ENCODE measurements at regions not wholly inside any gene's neighbourhood (a gene's known extent, or its start where the extent isn't known, plus 50 kb on each side); places are given as distances from the start of the nearest gene placed in this dataset.

DNA sequence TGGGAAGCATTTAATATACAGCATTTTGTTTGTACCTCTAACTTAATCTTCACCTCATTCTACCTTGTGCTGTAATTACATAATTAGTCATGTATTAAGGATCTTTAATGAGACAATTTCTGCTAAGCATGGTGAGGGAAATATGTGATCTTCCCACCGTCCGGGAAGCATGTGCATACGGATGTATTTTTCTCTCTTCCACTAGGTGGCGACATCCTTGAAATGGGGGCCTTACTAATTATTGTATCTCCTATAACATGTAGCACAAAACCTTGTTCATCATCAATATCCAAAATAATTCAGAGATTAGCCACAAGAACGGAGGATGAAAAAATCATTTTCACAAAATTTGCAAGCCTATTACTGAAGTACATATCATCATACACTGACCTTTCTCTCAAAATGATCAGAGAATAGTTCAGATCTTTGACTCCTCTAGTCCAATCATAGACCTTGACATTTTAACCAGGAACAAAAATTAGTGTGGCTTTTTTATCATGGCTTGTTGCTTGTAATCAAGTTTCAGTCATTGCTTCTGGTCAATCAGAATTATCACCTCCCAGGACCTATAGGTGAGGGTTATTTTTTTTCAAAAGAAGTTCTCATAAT, 148.9 kb upstream of the GBE1 start (continued):
- TF ChIP-seq, protein P1, sequence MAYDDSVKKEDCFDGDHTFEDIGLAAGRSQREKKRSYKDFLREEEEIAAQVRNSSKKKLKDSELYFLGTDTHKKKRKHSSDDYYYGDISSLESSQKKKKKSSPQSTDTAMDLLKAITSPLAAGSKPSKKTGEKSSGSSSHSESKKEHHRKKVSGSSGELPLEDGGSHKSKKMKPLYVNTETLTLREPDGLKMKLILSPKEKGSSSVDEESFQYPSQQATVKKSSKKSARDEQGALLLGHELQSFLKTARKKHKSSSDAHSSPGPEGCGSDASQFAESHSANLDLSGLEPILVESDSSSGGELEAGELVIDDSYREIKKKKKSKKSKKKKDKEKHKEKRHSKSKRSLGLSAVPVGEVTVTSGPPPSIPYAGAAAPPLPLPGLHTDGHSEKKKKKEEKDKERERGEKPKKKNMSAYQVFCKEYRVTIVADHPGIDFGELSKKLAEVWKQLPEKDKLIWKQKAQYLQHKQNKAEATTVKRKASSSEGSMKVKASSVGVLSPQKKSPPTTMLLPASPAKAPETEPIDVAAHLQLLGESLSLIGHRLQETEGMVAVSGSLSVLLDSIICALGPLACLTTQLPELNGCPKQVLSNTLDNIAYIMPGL (CRISPR knock-in tag; IDR thresholded peaks at IDR 0.05; ENCODE audit: borderline replicate concordance) = no peak
- peak; percentile 70 for TF ChIP-seq SMC3 (IDR thresholded peaks at IDR 0.05)
- no peak for TF ChIP-seq ZSCAN20 (CRISPR knock-in tag; IDR thresholded peaks at IDR 0.05)
- no peak for TF ChIP-seq FOSL2 (IDR thresholded peaks at IDR 0.05)
- no peak for TF ChIP-seq FOSL2 (CRISPR knock-in tag; IDR thresholded peaks at IDR 0.05)
- TF ChIP-seq CHD2 (IDR thresholded peaks at IDR 0.05; ENCODE audit: low read length, partially characterized antibody) = no peak
- TF ChIP-seq ZC3H11A (IDR thresholded peaks at IDR 0.05) = no peak
- no peak for TF ChIP-seq GATA3 (IDR thresholded peaks at IDR 0.05; ENCODE audit: borderline replicate concordance)
- no peak for TF ChIP-seq CBX2 (IDR thresholded peaks at IDR 0.05; ENCODE audit: borderline replicate concordance, low read depth)
- no peak for TF ChIP-seq PHF8 (IDR thresholded peaks at IDR 0.05; ENCODE audit: borderline replicate concordance, low read depth)

DNA sequence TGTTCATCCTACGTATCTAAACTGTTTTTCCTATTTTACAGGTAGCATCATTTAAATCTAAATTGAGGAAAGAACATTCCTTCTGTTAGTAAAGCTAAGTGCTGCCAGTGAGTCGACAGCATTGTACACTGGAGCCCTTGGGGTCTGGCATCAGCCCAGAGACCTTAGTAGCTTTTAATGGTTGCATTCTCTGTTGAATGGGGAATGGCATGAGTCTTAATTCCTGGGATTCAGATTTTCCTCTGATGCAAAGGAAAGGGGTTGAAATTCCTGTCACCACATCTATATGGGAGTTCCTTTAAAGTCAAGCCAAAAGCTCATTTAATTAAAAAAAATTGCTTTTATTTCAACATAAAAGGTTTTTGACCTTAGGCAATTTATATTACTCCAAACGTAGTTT, 148.4 kb upstream of the GBE1 start:
- TF ChIP-seq CHD4 (IDR thresholded peaks at IDR 0.05; ENCODE audit: borderline replicate concordance) (no peak), POLR2AphosphoS2 (conservative IDR thresholded peaks at IDR 0.05; ENCODE audit: low read length) (no peak), RCOR1 (IDR thresholded peaks at IDR 0.05; ENCODE audit: low read depth, low read length) (no peak), USF2 (IDR thresholded peaks at IDR 0.05) (no peak), SREBF2 (IDR thresholded peaks at IDR 0.05) (no peak), POLR2A (IDR thresholded peaks at IDR 0.05; ENCODE audit: low read length) (no peak), FOSL2 (IDR thresholded peaks at IDR 0.05) (no peak), FOSL2 (CRISPR knock-in tag; IDR thresholded peaks at IDR 0.05) (no peak), MAFK (IDR thresholded peaks at IDR 0.05; ENCODE audit: partially characterized antibody) (no peak), TP53 (CRISPR knock-in tag; IDR thresholded peaks at IDR 0.05) (no peak), EP300 (IDR thresholded peaks at IDR 0.05) (no peak), HOXA7 (CRISPR knock-in tag; IDR thresholded peaks at IDR 0.05) (no peak), BHLHE40 (IDR thresholded peaks at IDR 0.05; ENCODE audit: low read depth, low read length) (no peak), REST (IDR thresholded peaks at IDR 0.05) (no peak), TFCP2L1 (CRISPR knock-in tag; IDR thresholded peaks at IDR 0.05) (no peak), RNF2 (IDR thresholded peaks at IDR 0.05; ENCODE audit: borderline replicate concordance, low read depth) (no peak), NR3C1 (IDR thresholded peaks at IDR 0.05) (no peak)
- TF ChIP-seq, protein P2, sequence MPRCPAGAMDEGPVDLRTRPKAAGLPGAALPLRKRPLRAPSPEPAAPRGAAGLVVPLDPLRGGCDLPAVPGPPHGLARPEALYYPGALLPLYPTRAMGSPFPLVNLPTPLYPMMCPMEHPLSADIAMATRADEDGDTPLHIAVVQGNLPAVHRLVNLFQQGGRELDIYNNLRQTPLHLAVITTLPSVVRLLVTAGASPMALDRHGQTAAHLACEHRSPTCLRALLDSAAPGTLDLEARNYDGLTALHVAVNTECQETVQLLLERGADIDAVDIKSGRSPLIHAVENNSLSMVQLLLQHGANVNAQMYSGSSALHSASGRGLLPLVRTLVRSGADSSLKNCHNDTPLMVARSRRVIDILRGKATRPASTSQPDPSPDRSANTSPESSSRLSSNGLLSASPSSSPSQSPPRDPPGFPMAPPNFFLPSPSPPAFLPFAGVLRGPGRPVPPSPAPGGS (IDR thresholded peaks at IDR 0.05) = no peak
- TF ChIP-seq, protein P3, sequence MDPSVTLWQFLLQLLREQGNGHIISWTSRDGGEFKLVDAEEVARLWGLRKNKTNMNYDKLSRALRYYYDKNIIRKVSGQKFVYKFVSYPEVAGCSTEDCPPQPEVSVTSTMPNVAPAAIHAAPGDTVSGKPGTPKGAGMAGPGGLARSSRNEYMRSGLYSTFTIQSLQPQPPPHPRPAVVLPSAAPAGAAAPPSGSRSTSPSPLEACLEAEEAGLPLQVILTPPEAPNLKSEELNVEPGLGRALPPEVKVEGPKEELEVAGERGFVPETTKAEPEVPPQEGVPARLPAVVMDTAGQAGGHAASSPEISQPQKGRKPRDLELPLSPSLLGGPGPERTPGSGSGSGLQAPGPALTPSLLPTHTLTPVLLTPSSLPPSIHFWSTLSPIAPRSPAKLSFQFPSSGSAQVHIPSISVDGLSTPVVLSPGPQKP (IDR thresholded peaks at IDR 0.05; ENCODE audit: low read depth, low read length) = no peak
- TF ChIP-seq, protein P4, sequence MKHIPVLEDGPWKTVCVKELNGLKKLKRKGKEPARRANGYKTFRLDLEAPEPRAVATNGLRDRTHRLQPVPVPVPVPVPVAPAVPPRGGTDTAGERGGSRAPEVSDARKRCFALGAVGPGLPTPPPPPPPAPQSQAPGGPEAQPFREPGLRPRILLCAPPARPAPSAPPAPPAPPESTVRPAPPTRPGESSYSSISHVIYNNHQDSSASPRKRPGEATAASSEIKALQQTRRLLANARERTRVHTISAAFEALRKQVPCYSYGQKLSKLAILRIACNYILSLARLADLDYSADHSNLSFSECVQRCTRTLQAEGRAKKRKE (CRISPR knock-in tag; IDR thresholded peaks at IDR 0.05; ENCODE audit: low read depth) = no peak
- 64% methylated on average over 3 of the region's 3 CpGs for WGBS (ENCODE audit: missing lambda C conversion rate)
- no peak for ATAC-seq
- no peaks in the 10 kb centered on the region for H3K9me3 ChIP-seq
- POLR2A ChIA-PET = no interaction called here
- H3K27ac ChIP-seq = no peak overlapping the region
- no peak overlapping the region for H3K4me2 ChIP-seq
- H3K4me1 ChIP-seq = peaks cover 8% of the 10 kb centered on the region; the same call in 2 of the 3 replicates
- CTCF ChIA-PET = interaction anchor here (0.7 to 2.2 kb wide), 16 partner anchors 9 to 252 kb away, joined by 3 to 9 read pairs (median 3); no protein-coding TSS in a partner anchor
- no peak overlapping the region for H3K4me3 ChIP-seq
- DNase-seq (ENCODE audit: low read depth in 1 of 2, low spot score in 1 of 2) = no peak
- no peak for FAIRE-seq
